Kidney epithelial cell (primary cell): ENCODE measurements at regions not wholly inside any gene's neighbourhood (a gene's known extent, or its start where the extent isn't known, plus 50 kb on each side); places are given as distances from the start of the nearest gene placed in this dataset.

Source experiments
- DNase-seq: peaks from one replicate; pipeline ENCODE4 v3.0.0-alpha.2; 2010; ENCODE audit warnings: low read depth
- H3K27me3 ChIP-seq: 2 replicates; pipeline ENCODE4 v1.6.0; 2011; ENCODE audit warnings: low read length; ENCODE audit not compliant: control insufficient read depth, insufficient read depth
- H3K36me3 ChIP-seq: 2 replicates; pipeline ENCODE4 v1.5.1; 2011; ENCODE audit warnings: low read length; ENCODE audit not compliant: control insufficient read depth, insufficient read depth
- H3K4me3 ChIP-seq: 2 replicates; pipeline ENCODE4 v1.5.1; 2011; ENCODE audit warnings: low read depth, mild to moderate bottlenecking, control low read depth, low read length
- TF ChIP-seq, protein P1 (sequence below): IDR thresholded peaks from 2 replicates; pipeline ENCODE4 v1.5.1; 2011; ENCODE audit warnings: mild to moderate bottlenecking, moderate library complexity, low read length, control low read depth, inconsistent platforms; ENCODE audit not compliant: insufficient read depth, poor library complexity, severe bottlenecking

GRCh38 chr5:68362331-68362730 lies 146.8 kb downstream of the PIK3R1 start:
- Histone ChIP-seq H3K36me3 (no peaks in the 10 kb centered on the region), H3K4me3 (no peak overlapping the region), H3K27me3 (no peaks in the 10 kb centered on the region)
- DNase-seq, result no peak
- TF ChIP-seq, protein P1, sequence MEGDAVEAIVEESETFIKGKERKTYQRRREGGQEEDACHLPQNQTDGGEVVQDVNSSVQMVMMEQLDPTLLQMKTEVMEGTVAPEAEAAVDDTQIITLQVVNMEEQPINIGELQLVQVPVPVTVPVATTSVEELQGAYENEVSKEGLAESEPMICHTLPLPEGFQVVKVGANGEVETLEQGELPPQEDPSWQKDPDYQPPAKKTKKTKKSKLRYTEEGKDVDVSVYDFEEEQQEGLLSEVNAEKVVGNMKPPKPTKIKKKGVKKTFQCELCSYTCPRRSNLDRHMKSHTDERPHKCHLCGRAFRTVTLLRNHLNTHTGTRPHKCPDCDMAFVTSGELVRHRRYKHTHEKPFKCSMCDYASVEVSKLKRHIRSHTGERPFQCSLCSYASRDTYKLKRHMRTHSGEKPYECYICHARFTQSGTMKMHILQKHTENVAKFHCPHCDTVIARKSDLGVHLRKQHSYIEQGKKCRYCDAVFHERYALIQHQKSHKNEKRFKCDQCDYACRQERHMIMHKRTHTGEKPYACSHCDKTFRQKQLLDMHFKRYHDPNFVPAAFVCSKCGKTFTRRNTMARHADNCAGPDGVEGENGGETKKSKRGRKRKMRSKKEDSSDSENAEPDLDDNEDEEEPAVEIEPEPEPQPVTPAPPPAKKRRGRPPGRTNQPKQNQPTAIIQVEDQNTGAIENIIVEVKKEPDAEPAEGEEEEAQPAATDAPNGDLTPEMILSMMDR, result no peak

- Histone ChIP-seq H3K27me3 (no peaks in the 10 kb centered on the region), H3K4me3 (no peak overlapping the region), H3K36me3 (no peaks in the 10 kb centered on the region)
- DNase-seq, result no peak
- TF ChIP-seq, protein P1, result no peak
Measured at GRCh38 chr5:68365889-68366288, 150.3 kb downstream of the PIK3R1 start.

- Histone ChIP-seq H3K27me3 (no peaks in the 10 kb centered on the region), H3K4me3 (no peak overlapping the region), H3K36me3 (no peaks in the 10 kb centered on the region)
- TF ChIP-seq, protein P1, result no peak
- no peak for DNase-seq
Measured at GRCh38 chr5:68367287-68367686, 151.7 kb downstream of the PIK3R1 start.

GRCh38 chr5:68367717-68368116 lies 152.2 kb downstream of the PIK3R1 start:
- TF ChIP-seq, protein P1, result no peak
- Histone ChIP-seq H3K4me3 (no peak overlapping the region), H3K36me3 (no peaks in the 10 kb centered on the region), H3K27me3 (no peaks in the 10 kb centered on the region)
- no peak for DNase-seq

DNA sequence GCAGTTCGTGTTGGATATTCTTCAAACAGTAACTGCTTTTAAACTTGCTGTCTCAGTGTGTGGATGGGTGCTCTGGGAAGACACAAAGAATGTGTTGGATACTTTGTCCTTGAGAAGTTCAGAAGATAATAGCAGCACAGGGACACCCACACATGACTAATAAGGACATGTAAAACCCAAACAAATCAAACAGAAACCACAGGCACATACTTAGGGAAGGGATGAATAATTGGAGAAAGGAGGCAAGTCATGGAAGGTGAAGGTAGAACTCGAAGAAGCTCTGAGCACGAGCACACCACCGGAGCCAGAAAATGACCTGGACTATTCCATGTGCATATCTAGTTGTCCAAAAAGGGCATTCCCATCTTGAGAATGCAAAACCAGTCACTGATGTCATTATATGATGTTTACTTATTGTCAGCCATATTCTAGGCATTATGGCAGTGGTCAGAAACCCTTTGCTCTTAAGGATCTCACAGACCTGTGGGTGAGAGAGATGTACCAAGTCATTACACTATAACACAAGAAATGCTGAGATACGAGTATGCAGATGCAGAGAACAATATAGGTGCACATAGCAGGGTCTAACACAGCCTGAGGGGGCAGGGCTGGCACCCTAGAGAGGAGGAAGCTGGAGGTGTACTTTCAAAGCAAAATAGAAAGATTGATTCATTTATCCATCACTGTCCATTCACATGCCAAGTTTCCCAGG lies 152.9 kb downstream of the PIK3R1 start:
- no peak overlapping the region for H3K4me3 ChIP-seq
- DNase-seq, result no peak
- H3K36me3 ChIP-seq, result no peaks in the 10 kb centered on the region
- H3K27me3 ChIP-seq, result no peaks in the 10 kb centered on the region
- TF ChIP-seq, protein P1, result no peak

GRCh38 chr5:68369023-68369359 lies 153.4 kb downstream of the PIK3R1 start:
- Histone ChIP-seq H3K4me3 (no peak overlapping the region), H3K36me3 (no peaks in the 10 kb centered on the region), H3K27me3 (no peaks in the 10 kb centered on the region)
- TF ChIP-seq, protein P1, result no peak
- no peak for DNase-seq
